Endothelial cell of umbilical vein (primary cell): ENCODE measurements at regions not wholly inside any gene's neighbourhood (a gene's known extent, or its start where the extent isn't known, plus 50 kb on each side); places are given as distances from the start of the nearest gene placed in this dataset.

Source experiments
- BruUV-seq: library from RNA; stranded (reverse); fragments of 400-500 nt; replicated peaks from 2 replicates; lab custom pipeline; 2021; lab: Mats Ljungman, UMichigan
- CTCF ChIA-PET: fragments of 300-600, 350-600 bp; sonication (Branson Sonifier 250); formaldehyde crosslinking; loops from one replicate; lab custom pipeline; 2021; ENCODE audit warnings: antibody characterized with exemption, inconsistent platforms; lab: Charles Lee
- POLR2A ChIA-PET: fragments of 300-600, 350-600 bp; sonication (Branson Sonifier 250); formaldehyde crosslinking; loops from one replicate; lab custom pipeline; 2021; ENCODE audit warnings: antibody characterized with exemption, inconsistent platforms; lab: Charles Lee
- DNase-seq: peaks from one replicate; pipeline ENCODE4 v3.0.0-alpha.2; 2011; ENCODE audit warnings: low read depth, low spot score
- FAIRE-seq: peaks from 2 replicates; lab custom pipeline; 2011; peaks lifted over from hg19 to GRCh38; lab: Jason Lieb, UNC
- H2AFZ ChIP-seq: 2 replicates; pipeline ENCODE4 v1.6.0; 2012; ENCODE audit warnings: low read depth, low read length, control low read depth, inconsistent platforms
- H3K27ac ChIP-seq: 2 replicates; pipeline ENCODE4 v1.5.1; 2011; ENCODE audit warnings: low read depth, mild to moderate bottlenecking, control low read depth, low read length, moderate library complexity; ENCODE audit not compliant: insufficient read depth
- H3K27me3 ChIP-seq, 2 experiments: 2 replicates each; pipeline versions ENCODE4 v1.6.0 to v1.6.1; 2011; ENCODE audit warnings: low read length in 2 of 2, mixed read lengths in 1 of 2; ENCODE audit not compliant: control insufficient read depth in 2 of 2, insufficient read depth in 2 of 2
- H3K36me3 ChIP-seq, 2 experiments: 2 replicates in 1 of 2; 3 replicates in 1 of 2; pipeline ENCODE4 v1.5.1; 2011; ENCODE audit warnings: low read length in 2 of 2, mild to moderate bottlenecking in 1 of 2, moderate library complexity in 1 of 2; ENCODE audit not compliant: control insufficient read depth in 2 of 2, insufficient read depth in 2 of 2; ENCODE audit errors: extremely low read depth in 1 of 2
- H3K4me1 ChIP-seq: 3 replicates; pipeline ENCODE4 v1.5.1; 2011; ENCODE audit warnings: mild to moderate bottlenecking, low read length; ENCODE audit not compliant: control insufficient read depth, insufficient read depth; ENCODE audit errors: extremely low read depth
- H3K4me2 ChIP-seq: 2 replicates; pipeline ENCODE4 v1.6.1; 2011; ENCODE audit warnings: low read length, control low read depth, mixed read lengths; ENCODE audit not compliant: insufficient read depth
- H3K4me3 ChIP-seq, 3 experiments: fragments of 200-600 bp in 1 of 3; sonication (generic), shearing (Covaris generic) in 1 of 3; replicated peaks in 1 of 3; 2 replicates each; pipeline ENCODE4 v1.5.1; 2011 to 2016; ENCODE audit warnings: control low read depth in 3 of 3, low read length in 3 of 3, mild to moderate bottlenecking in 2 of 3, inconsistent platforms in 1 of 3, low read depth in 1 of 3, moderate library complexity in 1 of 3; ENCODE audit not compliant: insufficient read depth in 1 of 3
- H3K79me2 ChIP-seq: 2 replicates; pipeline ENCODE4 v1.6.0; 2012; ENCODE audit warnings: low read length, inconsistent platforms; ENCODE audit not compliant: control insufficient read depth, insufficient read depth
- H3K9ac ChIP-seq: replicated peaks from 2 replicates; pipeline ENCODE3; 2011; ENCODE audit warnings: low read length, control low read depth; ENCODE audit not compliant: insufficient read depth; ENCODE audit errors: extremely low read depth
- H3K9me1 ChIP-seq: replicated peaks from 3 replicates; pipeline ENCODE4 v1.6.0; 2011; ENCODE audit warnings: mild to moderate bottlenecking, low read length; ENCODE audit not compliant: control insufficient read depth, insufficient read depth; ENCODE audit errors: extremely low read depth
- H3K9me3 ChIP-seq: replicated peaks from 2 replicates; pipeline ENCODE4 v1.5.1; 2012; ENCODE audit warnings: low read length, inconsistent platforms; ENCODE audit not compliant: control insufficient read depth, insufficient read depth
- H4K20me1 ChIP-seq: replicated peaks from 2 replicates; pipeline ENCODE3; 2011; ENCODE audit warnings: mild to moderate bottlenecking, low read length; ENCODE audit not compliant: control insufficient read depth, insufficient read depth; ENCODE audit errors: extremely low read depth
- EZH2 ChIP-seq: IDR thresholded peaks from 2 replicates; pipeline ENCODE4 v1.6.1; 2012; ENCODE audit warnings: borderline replicate concordance, low read depth, mild to moderate bottlenecking, moderate library complexity, low read length, inconsistent platforms; ENCODE audit not compliant: severe bottlenecking
- GATA2 ChIP-seq: IDR thresholded peaks from 2 replicates; pipeline ENCODE4 v1.7.0; 2011; ENCODE audit warnings: low read depth, mild to moderate bottlenecking, moderate library complexity, mixed read lengths, low read length; ENCODE audit not compliant: insufficient read length, insufficient read depth
- JUN ChIP-seq: IDR thresholded peaks from 2 replicates; pipeline ENCODE4 v1.6.1; 2011; ENCODE audit warnings: borderline replicate concordance, low read depth; ENCODE audit not compliant: insufficient read length, insufficient read depth
- MYC ChIP-seq: IDR thresholded peaks from one replicate; pipeline ENCODE4 v1.6.1; 2011; ENCODE audit warnings: mild to moderate bottlenecking, low read depth, low read length
- POLR2A ChIP-seq: IDR thresholded peaks from 2 replicates; pipeline ENCODE4 v1.6.1; 2012; ENCODE audit warnings: low read depth, mild to moderate bottlenecking, control low read depth, low read length
- POLR2AphosphoS5 ChIP-seq: IDR thresholded peaks from 2 replicates; pipeline ENCODE4 v1.6.1; 2012; ENCODE audit warnings: low read depth, mild to moderate bottlenecking, control low read depth, low read length, moderate library complexity; ENCODE audit not compliant: insufficient read depth
- dilution Hi-C: fragments of 300-500 bp; cut with MboI; formaldehyde crosslinking; loops from one replicate; pipeline ENCODE4 v1.15.0; 2019; ENCODE audit warnings: low sequenced_read_pairs; ENCODE audit not compliant: extremely low pct_ligation_motif_present
- intact Hi-C: fragments of 100-400 bp; cut with micrococcal nuclease; formaldehyde crosslinking; loops from one replicate; pipeline ENCODE4 v1.10.0; 2022
- TF ChIP-seq, protein P1 (sequence below): IDR thresholded peaks from 2 replicates; pipeline ENCODE4 v1.6.1; 2011; ENCODE audit not compliant: insufficient read depth, insufficient read length
- TF ChIP-seq, protein P2 (sequence below), 2 donors: IDR thresholded peaks; 1 replicate in 1 of 2; 2 replicates in 1 of 2; pipeline ENCODE4 v1.5.1; 2011; ENCODE audit warnings: low read length in 2 of 2, mild to moderate bottlenecking in 2 of 2, moderate library complexity in 2 of 2, control low read depth in 1 of 2, inconsistent platforms in 1 of 2, low read depth in 1 of 2; ENCODE audit not compliant: insufficient read depth in 1 of 2; ENCODE audit errors: extremely low read depth in 1 of 2

DNA sequence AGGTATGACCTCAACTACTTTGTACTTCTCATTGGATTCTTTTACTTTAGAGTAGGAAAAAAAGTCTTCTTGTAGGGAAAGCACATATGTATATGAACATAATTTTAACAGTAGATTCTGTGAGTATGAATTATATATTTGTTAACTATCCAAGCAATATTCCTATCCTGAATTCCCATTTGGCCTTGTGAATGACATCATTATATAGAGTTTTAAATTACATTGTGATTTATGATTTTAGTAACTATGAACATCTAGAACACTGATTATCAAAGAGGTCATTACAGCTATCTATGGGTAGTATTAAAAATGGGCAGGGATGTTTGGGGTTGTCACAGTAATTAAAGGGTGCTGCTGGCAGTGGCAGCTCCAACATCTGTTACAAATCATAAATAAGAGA is 163.9 kb upstream of the TFAP2D start:
- dilution Hi-C loops (no loop called here), intact Hi-C loops (no loop called here)
- no peaks in the 10 kb centered on the region for H3K4me1 ChIP-seq
- BruUV-seq: no TSS peak
- H3K4me2 ChIP-seq: no peak overlapping the region
- H3K79me2 ChIP-seq: no peaks in the 10 kb centered on the region
- H3K9me3 ChIP-seq: no peaks in the 10 kb centered on the region
- TF ChIP-seq POLR2AphosphoS5: no peak
- no peak for TF ChIP-seq EZH2
- TF ChIP-seq, protein P1, sequence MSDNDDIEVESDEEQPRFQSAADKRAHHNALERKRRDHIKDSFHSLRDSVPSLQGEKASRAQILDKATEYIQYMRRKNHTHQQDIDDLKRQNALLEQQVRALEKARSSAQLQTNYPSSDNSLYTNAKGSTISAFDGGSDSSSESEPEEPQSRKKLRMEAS: no peak
- no peak for TF ChIP-seq POLR2A
- TF ChIP-seq, protein P2, sequence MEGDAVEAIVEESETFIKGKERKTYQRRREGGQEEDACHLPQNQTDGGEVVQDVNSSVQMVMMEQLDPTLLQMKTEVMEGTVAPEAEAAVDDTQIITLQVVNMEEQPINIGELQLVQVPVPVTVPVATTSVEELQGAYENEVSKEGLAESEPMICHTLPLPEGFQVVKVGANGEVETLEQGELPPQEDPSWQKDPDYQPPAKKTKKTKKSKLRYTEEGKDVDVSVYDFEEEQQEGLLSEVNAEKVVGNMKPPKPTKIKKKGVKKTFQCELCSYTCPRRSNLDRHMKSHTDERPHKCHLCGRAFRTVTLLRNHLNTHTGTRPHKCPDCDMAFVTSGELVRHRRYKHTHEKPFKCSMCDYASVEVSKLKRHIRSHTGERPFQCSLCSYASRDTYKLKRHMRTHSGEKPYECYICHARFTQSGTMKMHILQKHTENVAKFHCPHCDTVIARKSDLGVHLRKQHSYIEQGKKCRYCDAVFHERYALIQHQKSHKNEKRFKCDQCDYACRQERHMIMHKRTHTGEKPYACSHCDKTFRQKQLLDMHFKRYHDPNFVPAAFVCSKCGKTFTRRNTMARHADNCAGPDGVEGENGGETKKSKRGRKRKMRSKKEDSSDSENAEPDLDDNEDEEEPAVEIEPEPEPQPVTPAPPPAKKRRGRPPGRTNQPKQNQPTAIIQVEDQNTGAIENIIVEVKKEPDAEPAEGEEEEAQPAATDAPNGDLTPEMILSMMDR (IDR thresholded peaks at IDR 0.05; ENCODE audit: extremely low read depth in 1 of 2, insufficient read depth in 1 of 2, low read depth in 1 of 2, low read length in 2 of 2): no peak
- no peak for TF ChIP-seq GATA2
- no peak for TF ChIP-seq JUN
- TF ChIP-seq MYC: no peak
- no peaks in the 10 kb centered on the region for H3K36me3 ChIP-seq
- POLR2A ChIA-PET: no interaction called here
- DNase-seq: no peak
- H3K9me1 ChIP-seq: no peaks in the 10 kb centered on the region
- no peak for FAIRE-seq
- H2AFZ ChIP-seq: no peak overlapping the region
- H3K4me3 ChIP-seq: no peak overlapping the region
- CTCF ChIA-PET: no interaction called here
- H4K20me1 ChIP-seq: no peaks in the 10 kb centered on the region
- H3K27me3 ChIP-seq: no peaks in the 10 kb centered on the region
- H3K9ac ChIP-seq: no peak overlapping the region
- no peak overlapping the region for H3K27ac ChIP-seq
